MCF 10A (cell line): ENCODE measurements at regions not wholly inside any gene's neighbourhood (a gene's known extent, or its start where the extent isn't known, plus 50 kb on each side); places are given as distances from the start of the nearest gene placed in this dataset.
"Not testable (repeated sequence)": the region's sequence is repeated elsewhere in the genome, so short reads cannot be mapped to it uniquely, and the experiment has no call there.

Experiments used
- BruUV-seq: library from RNA; stranded (reverse); fragments of 400-500 nt; replicated peaks from 2 replicates; lab custom pipeline; 2021; lab: Mats Ljungman, UMichigan
- CTCF ChIA-PET: fragments of 300-600 bp; sonication (Branson Sonifier 250); formaldehyde crosslinking; extraction: SDS; loops from one replicate; lab custom pipeline; 2021; ENCODE audit warnings: antibody characterized with exemption, inconsistent platforms; lab: Yijun Ruan, JAX
- POLR2A ChIA-PET: fragments of 300-600, 350-650 bp; sonication (Branson Sonifier 250); formaldehyde crosslinking; extraction: SDS; loops from one replicate; lab custom pipeline; 2020; ENCODE audit warnings: antibody characterized with exemption, inconsistent platforms; lab: Yijun Ruan, JAX
- DNase-seq: peaks from one replicate; pipeline ENCODE4 v3.0.0-alpha.2; 2018; ENCODE audit not compliant: unreplicated experiment
- H3K27ac Mint-ChIP-seq: one replicate; pipeline ENCODE4 v1.8.0; 2022; ENCODE audit warnings: mild to moderate bottlenecking, low read depth, mixed read lengths; ENCODE audit not compliant: unreplicated experiment
- H3K27me3 Mint-ChIP-seq: one replicate; pipeline ENCODE4 v1.8.0; 2022; ENCODE audit warnings: mixed read lengths; ENCODE audit not compliant: insufficient read depth, unreplicated experiment
- H3K36me3 Mint-ChIP-seq: one replicate; pipeline ENCODE4 v1.8.0; 2022; ENCODE audit warnings: mild to moderate bottlenecking, moderate library complexity, mixed read lengths; ENCODE audit not compliant: insufficient read depth, unreplicated experiment
- H3K4me1 Mint-ChIP-seq: one replicate; pipeline ENCODE4 v1.8.0; 2022; ENCODE audit warnings: mixed read lengths; ENCODE audit not compliant: insufficient read depth, unreplicated experiment
- H3K4me3 Mint-ChIP-seq: one replicate; pipeline ENCODE4 v1.8.0; 2022; ENCODE audit warnings: mild to moderate bottlenecking, moderate library complexity, mixed read lengths; ENCODE audit not compliant: unreplicated experiment
- H3K9me3 Mint-ChIP-seq: one replicate; pipeline ENCODE4 v1.8.0; 2022; ENCODE audit warnings: mixed read lengths; ENCODE audit not compliant: unreplicated experiment
- intact Hi-C: fragments of 100-400 bp; cut with micrococcal nuclease; formaldehyde crosslinking; loops from 2 replicates; pipeline ENCODE4 v1.14.1; 2022
- TF ChIP-seq, protein P1 (sequence below): fragments of 200-600 bp; IDR thresholded peaks from one replicate; pipeline ENCODE4 v1.8.0; 2022; ENCODE audit warnings: antibody characterized with exemption, mild to moderate bottlenecking; ENCODE audit not compliant: unreplicated experiment

- Mint-ChIP-seq H3K4me1 (peaks cover 31% of the 10 kb centered on the region), H3K36me3 (no peaks in the 10 kb centered on the region), H3K27ac (no peak overlapping the region), H3K9me3 (no peaks in the 10 kb centered on the region), H3K4me3 (no peak overlapping the region), H3K27me3 (no peaks in the 10 kb centered on the region)
- TF ChIP-seq, protein P1, sequence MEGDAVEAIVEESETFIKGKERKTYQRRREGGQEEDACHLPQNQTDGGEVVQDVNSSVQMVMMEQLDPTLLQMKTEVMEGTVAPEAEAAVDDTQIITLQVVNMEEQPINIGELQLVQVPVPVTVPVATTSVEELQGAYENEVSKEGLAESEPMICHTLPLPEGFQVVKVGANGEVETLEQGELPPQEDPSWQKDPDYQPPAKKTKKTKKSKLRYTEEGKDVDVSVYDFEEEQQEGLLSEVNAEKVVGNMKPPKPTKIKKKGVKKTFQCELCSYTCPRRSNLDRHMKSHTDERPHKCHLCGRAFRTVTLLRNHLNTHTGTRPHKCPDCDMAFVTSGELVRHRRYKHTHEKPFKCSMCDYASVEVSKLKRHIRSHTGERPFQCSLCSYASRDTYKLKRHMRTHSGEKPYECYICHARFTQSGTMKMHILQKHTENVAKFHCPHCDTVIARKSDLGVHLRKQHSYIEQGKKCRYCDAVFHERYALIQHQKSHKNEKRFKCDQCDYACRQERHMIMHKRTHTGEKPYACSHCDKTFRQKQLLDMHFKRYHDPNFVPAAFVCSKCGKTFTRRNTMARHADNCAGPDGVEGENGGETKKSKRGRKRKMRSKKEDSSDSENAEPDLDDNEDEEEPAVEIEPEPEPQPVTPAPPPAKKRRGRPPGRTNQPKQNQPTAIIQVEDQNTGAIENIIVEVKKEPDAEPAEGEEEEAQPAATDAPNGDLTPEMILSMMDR, result no peak
- intact Hi-C loops, result no loop called here
- no peak for DNase-seq
- no TSS peak for BruUV-seq
- POLR2A ChIA-PET, result interaction anchor here (0.7 kb wide), 4 partner anchors 15 to 89 kb away, joined by 3 to 4 read pairs (median 3); no protein-coding TSS in a partner anchor
- CTCF ChIA-PET, result interaction anchor here (0.6 to 1.1 kb wide), 3 partner anchors 10 to 16 kb away, joined by 3 to 4 read pairs (median 3); no protein-coding TSS in a partner anchor
These were observed 196.5 kb upstream of the ZNF217 start for GRCh38 chr20:53789989-53790675.

DNA sequence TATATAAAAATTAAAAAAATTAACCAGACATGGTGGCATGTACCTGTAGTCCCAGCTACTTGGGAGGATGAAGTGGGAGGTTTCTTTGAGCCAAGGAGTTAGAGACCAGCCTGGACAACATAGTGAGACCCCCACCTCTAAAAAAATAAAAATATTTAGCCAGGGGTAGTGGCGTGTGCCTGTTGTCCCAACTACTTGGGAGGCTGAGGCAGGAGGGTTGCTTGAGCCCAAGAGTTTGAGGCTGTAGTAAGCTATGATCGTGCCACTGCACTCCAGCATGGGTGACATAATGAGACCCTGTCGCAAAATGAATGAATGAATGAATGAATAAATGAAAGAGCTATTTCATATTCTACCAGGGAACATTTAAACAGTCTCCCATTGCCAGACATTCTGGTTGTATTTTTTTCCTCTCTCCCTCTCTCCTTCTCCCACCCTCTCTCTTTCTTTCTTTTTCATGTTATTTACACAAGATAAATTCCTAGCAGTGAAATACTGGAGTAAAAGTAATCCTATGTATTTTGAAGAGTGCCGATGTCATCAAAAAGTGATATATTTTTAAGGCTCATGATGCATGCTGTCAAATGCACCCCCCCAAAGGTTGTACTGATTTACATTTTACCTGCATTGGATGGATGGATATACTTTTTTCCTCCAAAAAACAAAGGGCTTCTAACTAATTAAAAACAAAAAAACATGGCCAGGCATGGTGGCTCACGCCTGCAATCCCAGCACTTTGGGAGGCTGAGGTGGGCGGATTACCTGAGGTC, 194.8 kb upstream of the ZNF217 start:
- H3K9me3 Mint-ChIP-seq, result no peaks in the 10 kb centered on the region
- no peak overlapping the region for H3K4me3 Mint-ChIP-seq
- DNase-seq, result no peak
- H3K27me3 Mint-ChIP-seq, result no peaks in the 10 kb centered on the region
- BruUV-seq, result no TSS peak
- H3K27ac Mint-ChIP-seq, result no peak overlapping the region
- no peaks in the 10 kb centered on the region for H3K36me3 Mint-ChIP-seq
- TF ChIP-seq, protein P1, result no peak
- ChIA-PET POLR2A (interaction anchor here (0.7 kb wide), 2 partner anchors 12 to 30 kb away, joined by 3 to 4 read pairs; no protein-coding TSS in a partner anchor), CTCF (interaction anchor here (0.6 kb wide), 1 partner anchor 225 kb away, joined by 4 read pairs; no protein-coding TSS in a partner anchor)
- intact Hi-C loops, result no loop called here
- H3K4me1 Mint-ChIP-seq, result peaks cover 25% of the 10 kb centered on the region

DNA sequence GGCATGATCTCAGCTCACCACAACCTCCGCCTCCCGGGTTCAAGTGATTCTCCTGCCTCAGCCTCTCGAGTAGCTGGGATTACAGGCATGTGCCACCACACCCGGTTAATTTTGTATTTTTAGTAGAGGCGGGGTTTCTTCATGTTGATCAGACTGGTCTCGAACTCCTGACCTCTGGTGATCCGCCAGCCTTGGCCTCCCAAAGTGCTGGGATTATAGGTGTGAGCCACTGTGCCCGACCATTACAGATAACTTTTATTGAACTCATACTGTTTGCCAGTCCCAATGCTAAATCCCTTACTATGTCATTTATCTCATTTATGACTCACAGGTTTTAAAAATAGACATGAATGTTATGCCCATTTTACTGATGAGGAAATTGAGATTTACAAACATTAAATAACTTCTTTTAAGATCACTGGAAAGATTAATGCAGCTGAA, 193.9 kb upstream of the ZNF217 start:
- DNase-seq, H3K4me3 Mint-ChIP-seq, H3K27me3 Mint-ChIP-seq, H3K36me3 Mint-ChIP-seq, BruUV-seq, H3K9me3 Mint-ChIP-seq, intact Hi-C loops, H3K27ac Mint-ChIP-seq: not testable (repeated sequence)
- H3K4me1 Mint-ChIP-seq, result peaks cover 25% of the 10 kb centered on the region
- ChIA-PET POLR2A (interaction anchor here (0.7 to 1.8 kb wide), 5 partner anchors 12 to 164 kb away, joined by 3 to 7 read pairs (median 4); no protein-coding TSS in a partner anchor), CTCF (interaction anchor here (0.6 to 0.7 kb wide), 2 partner anchors 109 to 226 kb away, joined by 4 read pairs; no protein-coding TSS in a partner anchor)

DNA sequence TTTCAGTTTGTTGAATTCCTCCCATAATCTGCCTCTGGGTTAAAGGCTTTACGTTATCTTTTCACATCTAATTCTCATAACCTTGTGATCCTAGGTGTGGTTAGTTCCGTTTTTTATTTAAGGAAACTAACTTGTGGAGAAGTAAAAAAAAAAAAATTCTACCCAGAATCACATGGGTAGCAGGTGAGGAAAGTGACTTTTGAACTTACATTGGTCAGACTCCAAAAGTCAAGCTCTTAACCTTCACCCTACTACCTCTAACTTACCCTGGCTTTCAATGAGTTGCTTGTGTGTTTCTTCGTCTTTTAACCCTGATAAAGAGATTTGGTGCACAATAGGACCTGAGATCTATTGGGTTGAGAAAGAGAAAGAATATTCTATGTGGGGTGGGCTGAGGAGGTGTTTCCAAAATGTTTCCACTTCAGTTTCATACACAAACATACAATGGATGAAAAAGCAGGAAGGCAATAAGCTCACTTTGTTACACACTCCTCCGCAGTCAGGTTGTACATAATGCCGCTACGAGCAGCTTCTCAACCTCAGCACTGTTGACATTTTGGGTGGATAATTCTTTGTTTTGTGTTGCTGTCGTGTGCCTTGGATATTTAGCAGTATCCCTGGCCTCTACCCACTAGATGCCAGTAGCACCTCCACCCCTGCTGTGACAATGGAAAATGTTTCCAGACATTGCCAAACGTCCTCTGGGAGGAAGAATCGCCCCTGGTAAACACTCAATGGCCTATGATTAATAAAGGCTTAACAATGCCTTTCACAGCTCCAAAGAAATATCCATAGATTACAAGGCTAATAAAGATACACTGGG, 193.0 kb upstream of the ZNF217 start:
- Mint-ChIP-seq H3K36me3 (peaks cover 4% of the 10 kb centered on the region), H3K27ac (no peak overlapping the region), H3K4me3 (no peak overlapping the region), H3K9me3 (no peaks in the 10 kb centered on the region), H3K27me3 (no peaks in the 10 kb centered on the region), H3K4me1 (peaks cover 25% of the 10 kb centered on the region)
- CTCF ChIA-PET, result interaction anchor here (0.5 to 1.2 kb wide), 5 partner anchors 11 to 239 kb away, joined by 3 to 5 read pairs (median 3); no protein-coding TSS in a partner anchor
- POLR2A ChIA-PET, result interaction anchor here (0.6 to 1.8 kb wide), 12 partner anchors 9 to 163 kb away, joined by 3 to 7 read pairs (median 4); no protein-coding TSS in a partner anchor
- intact Hi-C loops, result no loop called here
- TF ChIP-seq, protein P1, result no peak
- no TSS peak for BruUV-seq
- no peak for DNase-seq
